ENCODE measurements at regions not wholly inside any gene's neighbourhood (a gene's known extent, or its start where the extent isn't known, plus 50 kb on each side); places are given as distances from the start of the nearest gene placed in this dataset.
"Not testable (repeated sequence)": the region's sequence is repeated elsewhere in the genome, so short reads cannot be mapped to it uniquely, and the experiment has no call there.

DNA sequence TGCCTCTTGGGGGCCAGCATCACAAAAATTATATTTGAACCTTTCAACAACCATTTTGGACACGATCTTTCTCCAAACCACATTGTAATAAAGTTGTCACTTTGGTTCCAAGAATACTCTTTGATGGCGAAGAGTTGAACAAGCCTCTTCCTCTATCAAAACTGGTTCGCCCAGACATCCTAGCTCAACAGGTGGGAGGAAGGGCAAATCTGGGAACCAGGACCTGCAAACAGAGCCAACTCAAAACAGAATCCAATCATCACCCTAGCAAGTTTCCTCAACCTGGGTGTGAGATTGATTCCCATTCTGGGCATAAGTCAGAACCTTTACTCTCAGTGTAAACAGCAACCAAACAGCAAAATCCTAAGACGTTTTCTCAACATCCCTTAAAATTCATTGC lies 141.2 kb upstream of the RREB1 start:
- no peak for DNase-seq (ENCODE audit: extremely low read depth, low read depth, low spot score)

- no peak for DNase-seq (ENCODE audit: extremely low read depth, low read depth, low spot score)
Measured at GRCh38 chr6:6968357-6968730, 139.4 kb upstream of the RREB1 start.

GRCh38 chr6:6968731-6969552 lies 138.8 kb upstream of the RREB1 start:
- no peak for DNase-seq (ENCODE audit: extremely low read depth, low read depth, low spot score)

DNA sequence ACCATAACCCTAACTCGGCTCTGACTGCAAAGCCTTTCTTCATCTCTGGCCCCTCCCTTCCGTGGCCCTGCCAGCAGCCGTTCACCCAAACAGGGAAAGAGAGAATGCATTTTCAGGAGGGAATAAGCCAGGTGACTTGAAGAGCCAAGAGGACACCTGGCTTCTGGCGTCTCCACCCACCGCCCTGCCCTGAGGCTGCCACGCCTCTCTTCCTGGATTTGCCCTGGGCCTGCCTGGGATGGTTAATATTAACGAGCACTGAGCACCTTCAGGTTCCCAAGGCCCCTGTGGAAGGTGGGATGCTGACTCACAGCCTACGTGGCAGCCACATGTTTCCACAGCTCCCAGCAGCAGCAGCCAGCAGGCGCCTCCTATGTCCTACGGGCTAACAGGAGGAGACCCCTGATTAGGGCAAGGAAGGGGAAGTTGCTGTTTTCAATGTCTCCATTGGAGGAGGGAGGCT lies 138.0 kb upstream of the RREB1 start:
- no peak for DNase-seq (ENCODE audit: extremely low read depth, low read depth, low spot score)

DNA sequence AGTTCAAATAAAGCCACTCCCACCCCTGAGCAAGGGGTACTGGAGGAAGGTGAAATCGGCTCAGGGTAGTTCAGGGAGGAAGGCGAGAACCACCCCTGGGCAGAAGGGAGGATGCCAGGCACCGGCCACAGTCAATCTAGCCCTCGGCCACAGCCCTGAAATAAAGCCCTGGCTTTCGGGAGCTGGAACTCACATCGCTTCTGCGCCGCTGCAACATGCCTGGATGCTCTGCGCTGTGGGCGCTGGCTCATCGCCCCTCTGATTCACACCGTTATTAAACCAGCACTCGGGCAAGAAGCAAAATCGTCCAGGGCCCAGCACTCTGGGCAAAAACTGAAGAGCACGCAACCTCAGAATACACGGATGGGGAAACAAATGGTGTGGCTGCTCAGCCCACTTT lies 136.9 kb upstream of the RREB1 start:
- no peak for DNase-seq (ENCODE audit: extremely low read depth, low read depth, low spot score)

DNA sequence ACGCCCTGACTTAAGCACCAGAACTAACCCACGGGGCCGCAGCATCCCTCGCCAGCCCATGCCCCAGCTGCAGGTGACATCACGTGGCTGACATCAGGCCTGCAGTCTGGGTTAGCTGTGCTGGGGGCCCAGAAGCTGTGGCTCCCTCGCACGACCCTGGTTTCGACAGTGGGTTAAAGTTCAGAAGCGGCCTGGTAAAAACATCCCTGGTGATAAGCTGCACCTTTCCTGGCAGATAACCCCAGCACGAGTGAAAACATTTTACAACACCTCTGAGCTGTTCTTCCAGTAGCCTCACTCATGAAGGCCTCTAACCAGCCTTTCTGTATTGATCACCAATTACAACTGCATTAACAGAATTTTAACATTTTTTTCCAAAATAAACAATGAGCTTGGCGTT lies 136.4 kb upstream of the RREB1 start:
- no peak for DNase-seq (ENCODE audit: extremely low read depth, low read depth, low spot score)

GRCh38 chr6:6972456-6972855 lies 135.3 kb upstream of the RREB1 start:
- DNase-seq (ENCODE audit: extremely low read depth, low read depth, low spot score): no peak

DNA sequence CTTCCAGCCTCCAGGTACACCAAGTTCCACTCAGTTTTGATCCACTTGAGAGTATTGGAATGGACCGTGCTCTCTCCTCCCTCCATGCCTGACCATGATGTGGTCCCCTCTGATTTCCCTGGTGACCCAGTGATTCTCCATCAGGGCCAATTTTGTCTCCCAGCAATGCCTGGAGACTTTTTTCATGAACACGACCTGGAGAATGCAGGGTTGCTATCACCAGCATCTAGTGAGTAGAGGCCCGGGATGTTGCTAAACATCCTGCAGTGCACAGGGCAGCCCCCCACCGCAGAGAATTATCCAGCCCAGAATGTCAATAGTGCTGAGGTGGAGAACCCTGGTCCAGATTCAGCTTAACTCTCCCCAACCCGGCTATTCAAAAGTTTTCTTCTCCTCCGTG lies 134.0 kb upstream of the RREB1 start:
- no peak for DNase-seq (ENCODE audit: extremely low read depth, low read depth, low spot score)

- no peak for DNase-seq (ENCODE audit: extremely low read depth, low read depth, low spot score)
Measured at GRCh38 chr6:6975459-6976111, 132.2 kb upstream of the RREB1 start.

- no peak for DNase-seq (ENCODE audit: extremely low read depth, low read depth, low spot score)
Measured at GRCh38 chr6:6976193-6976592, 131.6 kb upstream of the RREB1 start.

- no peak for DNase-seq (ENCODE audit: extremely low read depth, low read depth, low spot score)
Measured at GRCh38 chr6:6978731-6979130, 129.0 kb upstream of the RREB1 start.

- no peak for DNase-seq (ENCODE audit: extremely low read depth, low read depth, low spot score)
Measured at GRCh38 chr6:6980999-6981597, 126.7 kb upstream of the RREB1 start.

DNA sequence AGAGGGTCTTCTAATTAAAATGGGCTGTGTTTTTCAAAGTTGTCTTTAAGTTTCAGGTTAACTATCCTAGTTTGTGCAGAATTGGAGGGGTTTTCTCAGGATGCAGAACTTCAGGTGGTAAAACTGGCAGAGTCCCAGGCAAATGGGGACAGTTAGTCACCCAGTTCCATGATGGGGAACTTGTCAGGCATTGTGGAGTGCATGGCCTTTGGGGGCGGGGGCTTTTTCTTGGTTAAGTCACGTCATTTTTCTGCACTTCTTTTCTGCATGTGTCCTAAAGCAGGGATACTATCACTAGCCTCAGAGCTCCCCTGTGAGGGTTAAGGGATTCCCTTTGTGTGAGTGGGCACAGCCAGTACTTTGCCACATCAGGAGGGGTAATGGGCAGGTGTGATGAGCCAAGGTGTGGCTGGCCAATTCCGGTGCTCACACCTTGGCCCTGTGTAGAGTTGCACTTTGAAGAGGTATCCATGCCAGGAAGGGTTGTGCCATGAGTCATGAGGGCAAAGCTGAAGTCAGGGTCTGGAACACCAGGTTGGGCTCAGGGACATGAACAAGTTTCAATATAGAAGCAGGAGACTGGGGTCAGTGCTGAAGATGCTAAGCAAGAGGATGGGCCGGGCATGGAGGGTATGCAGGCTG lies 126.0 kb upstream of the RREB1 start:
- DNase-seq (ENCODE audit: extremely low read depth, low read depth, low spot score): no peak

- DNase-seq (ENCODE audit: extremely low read depth, low read depth, low spot score): no peak
Measured at GRCh38 chr6:6982663-6983062, 125.1 kb upstream of the RREB1 start.

DNA sequence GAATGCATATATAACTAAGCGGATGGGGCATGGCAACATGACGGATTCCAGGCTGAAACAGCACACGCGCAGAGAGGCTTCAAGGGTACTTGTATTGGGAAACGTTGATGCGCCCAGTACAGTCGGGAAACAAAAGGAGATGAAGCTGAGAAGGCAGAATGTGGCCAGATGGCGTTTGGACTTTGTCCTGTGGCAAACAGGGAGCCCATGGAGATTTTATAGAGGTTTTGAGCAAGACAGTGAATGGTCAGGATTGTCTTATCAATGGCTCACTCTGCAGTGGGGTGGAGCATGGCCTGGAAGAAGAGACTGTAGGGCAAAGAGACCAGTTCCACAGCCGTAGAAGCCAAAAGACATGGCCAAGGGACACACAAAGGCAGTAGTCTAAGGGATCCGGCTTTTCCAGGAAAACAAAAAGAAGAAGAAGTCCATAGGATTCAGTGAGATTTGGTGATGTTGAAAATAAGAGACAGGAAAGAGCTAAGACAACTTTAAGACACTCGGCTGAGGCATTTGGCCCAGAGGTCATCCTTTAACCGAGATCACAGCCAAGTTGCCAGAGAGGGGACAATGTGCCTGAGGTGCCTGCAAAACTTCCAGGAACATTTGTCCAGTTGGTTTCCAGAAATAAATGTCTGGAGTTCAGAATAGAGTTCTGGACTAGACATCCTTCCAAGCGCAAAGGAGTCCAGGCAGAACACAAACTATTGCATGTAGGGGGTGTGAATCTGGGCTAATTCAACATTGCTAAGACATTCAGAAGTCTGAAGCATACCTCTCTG lies 123.0 kb upstream of the RREB1 start:
- DNase-seq (ENCODE audit: extremely low read depth, low read depth, low spot score): no peak

GRCh38 chr6:6986344-6986743 lies 121.4 kb upstream of the RREB1 start:
- DNase-seq (ENCODE audit: extremely low read depth, low read depth, low spot score): no peak

DNA sequence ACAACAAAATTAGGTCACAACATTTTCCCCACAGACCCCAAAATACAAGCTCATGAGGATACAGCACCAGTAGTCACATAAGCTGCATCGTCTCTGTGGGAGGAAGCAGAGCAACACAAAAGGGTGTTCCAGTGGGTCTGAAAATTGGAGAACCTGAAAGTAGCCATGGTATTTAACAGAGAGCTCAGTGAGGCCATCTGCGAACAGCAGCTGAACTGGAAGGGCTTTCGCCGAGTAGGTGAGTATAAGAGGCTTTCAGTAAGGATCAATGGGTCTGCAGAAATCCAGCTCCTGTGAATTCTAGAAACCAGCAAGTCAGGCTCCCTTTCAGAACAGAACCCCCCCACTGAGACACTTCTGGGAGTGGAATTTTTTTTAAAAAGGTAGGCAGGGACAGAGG lies 120.0 kb upstream of the RREB1 start:
- DNase-seq (ENCODE audit: extremely low read depth, low read depth, low spot score): no peak

GRCh38 chr6:6990059-6990458 lies 117.7 kb upstream of the RREB1 start:
- not testable (repeated sequence) for DNase-seq (ENCODE audit: extremely low read depth, low read depth, low spot score)

DNA sequence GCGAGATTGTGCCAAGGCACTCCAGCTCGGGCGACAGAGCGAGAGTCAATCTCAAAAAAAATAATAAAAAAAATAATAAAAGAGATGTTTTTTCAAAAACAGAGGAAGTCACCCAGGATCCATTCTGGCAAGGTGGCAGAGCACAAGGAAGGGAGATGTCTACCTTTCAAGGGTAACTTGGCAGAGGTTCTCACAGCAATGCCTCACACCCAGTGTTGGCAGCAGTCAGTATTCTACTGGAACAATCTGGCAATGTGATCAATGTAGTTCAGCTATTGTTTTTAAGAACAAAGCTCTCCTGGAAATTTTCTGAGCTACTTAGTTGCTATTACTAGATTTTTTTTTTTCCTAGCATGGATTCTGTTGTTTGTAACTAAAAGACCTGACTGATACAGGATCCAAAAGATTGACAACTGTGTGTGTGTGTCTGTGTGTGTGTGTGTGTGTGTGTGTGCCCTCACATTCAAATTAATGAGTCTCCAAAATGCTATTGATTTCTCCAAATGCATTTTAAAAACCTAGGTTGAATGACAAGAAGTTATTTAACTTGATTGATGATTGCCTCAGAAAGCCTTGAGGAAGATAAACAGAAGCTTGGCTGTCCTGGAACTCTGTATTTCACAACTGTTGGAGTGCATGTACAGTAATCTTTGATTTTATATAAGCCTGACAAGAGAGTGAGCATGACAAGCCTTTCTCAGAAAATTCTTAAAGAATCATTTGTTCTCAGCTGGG lies 114.1 kb upstream of the RREB1 start:
- no peak for DNase-seq (ENCODE audit: extremely low read depth, low read depth, low spot score)

GRCh38 chr6:6994796-6995195 lies 113.0 kb upstream of the RREB1 start:
- DNase-seq (ENCODE audit: extremely low read depth, low read depth, low spot score): no peak
